HT-29 (cell line): ENCODE measurements at regions not wholly inside any gene's neighbourhood (a gene's known extent, or its start where the extent isn't known, plus 50 kb on each side); places are given as distances from the start of the nearest gene placed in this dataset.

ENCODE experiments used
- DNase-seq: peaks from one replicate; pipeline ENCODE4 v3.0.0-alpha.2; 2015; ENCODE audit warnings: low spot score

- no peak for DNase-seq
These were observed 50.3 kb upstream of the EPB41L1 start for GRCh38 chr20:36104244-36104643.
